ENCODE measurements at regions not wholly inside any gene's neighbourhood (a gene's known extent, or its start where the extent isn't known, plus 50 kb on each side); places are given as distances from the start of the nearest gene placed in this dataset.

DNA sequence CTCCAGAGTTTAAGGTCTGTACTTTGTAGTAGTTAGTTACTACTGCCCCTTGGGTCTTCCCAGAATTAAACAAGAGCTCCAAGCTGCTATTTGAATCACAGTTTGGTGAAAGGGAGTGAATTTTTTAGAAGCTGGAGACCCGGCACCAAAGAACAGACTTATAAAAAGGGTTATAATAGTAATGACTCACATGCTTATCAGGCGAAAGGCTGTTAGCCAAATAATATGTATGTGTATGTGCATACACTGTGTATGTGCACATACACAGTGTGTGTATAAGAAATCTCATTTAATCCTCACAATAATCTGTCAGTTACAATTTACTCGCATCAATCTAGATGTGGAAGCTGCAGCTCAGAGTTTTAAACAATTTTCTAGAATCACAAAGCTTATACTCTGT is 59.5 kb upstream of the ITGA1 start:
- no peak for TF ChIP-seq CTCF (conservative IDR thresholded peaks at IDR 0.05; ENCODE audit: low read length)
- TF ChIP-seq EZH2phosphoT487 (IDR thresholded peaks at IDR 0.05; ENCODE audit: borderline replicate concordance): no peak

All from Loucy (cell line).